H1 (cell line): ENCODE measurements at regions not wholly inside any gene's neighbourhood (a gene's known extent, or its start where the extent isn't known, plus 50 kb on each side); places are given as distances from the start of the nearest gene placed in this dataset.

Source experiments
- CTCF ChIA-PET: fragments of 300-600 bp; sonication (Branson Sonifier 250); formaldehyde crosslinking; loops from one replicate; lab custom pipeline; 2021; ENCODE audit not compliant: partially characterized antibody; lab: Charles Lee
- POLR2A ChIA-PET: fragments of 300-600 bp; sonication (Branson Sonifier 250); formaldehyde crosslinking; loops from one replicate; lab custom pipeline; 2021; ENCODE audit warnings: inconsistent platforms; ENCODE audit not compliant: partially characterized antibody; lab: Charles Lee
- DNase-seq, 2 experiments: peaks; one replicate each; pipeline versions ENCODE4 v3.0.0 to v3.0.0-alpha.2; 2010 to 2022; ENCODE audit warnings: low spot score in 2 of 2, low read depth in 1 of 2, mixed read lengths in 1 of 2
- FAIRE-seq: peaks from 2 replicates; lab custom pipeline; 2011; peaks lifted over from hg19 to GRCh38; lab: Jason Lieb, UNC
- H2AFZ ChIP-seq: 2 replicates; pipeline ENCODE4 v1.8.1; 2012; ENCODE audit warnings: low read length, inconsistent platforms
- H2AK5ac ChIP-seq: 2 replicates; pipeline ENCODE4 v1.6.1; 2013; ENCODE audit warnings: low read depth, low read length
- H2BK120ac ChIP-seq: replicated peaks from 2 replicates; pipeline ENCODE3; 2013; ENCODE audit warnings: low read depth, low read length, inconsistent platforms
- H2BK12ac ChIP-seq: 2 replicates; pipeline ENCODE4 v1.6.1; 2013; ENCODE audit warnings: low read depth, low read length
- H2BK15ac ChIP-seq: 2 replicates; pipeline ENCODE4 v1.6.1; 2013; ENCODE audit warnings: low read length
- H2BK20ac ChIP-seq: 2 replicates; pipeline ENCODE4 v1.6.1; 2013; ENCODE audit warnings: low read length
- H2BK5ac ChIP-seq: 2 replicates; pipeline ENCODE4 v1.6.1; 2013; ENCODE audit warnings: low read depth, low read length
- H3K14ac ChIP-seq: 2 replicates; pipeline ENCODE4 v1.6.1; 2013; ENCODE audit warnings: inconsistent platforms; ENCODE audit not compliant: insufficient read length
- H3K18ac ChIP-seq: 2 replicates; pipeline ENCODE4 v1.6.1; 2013; ENCODE audit warnings: low read length; ENCODE audit errors: extremely low read depth
- H3K23ac ChIP-seq: 2 replicates; pipeline ENCODE4 v1.6.1; 2013; ENCODE audit warnings: inconsistent platforms; ENCODE audit not compliant: insufficient read length
- H3K23me2 ChIP-seq: 2 replicates; pipeline ENCODE4 v1.6.1; 2013; ENCODE audit warnings: low read depth, low read length
- H3K27ac ChIP-seq: 2 replicates; pipeline ENCODE4 v1.6.1; 2011; ENCODE audit warnings: low read depth, low read length, inconsistent platforms
- H3K27me3 ChIP-seq, 4 experiments: replicated peaks in 1 of 4; 1 replicate in 1 of 4; 2 replicates in 3 of 4; pipeline versions ENCODE4 v1.6.1 to v1.8.1; 2011 to 2013; ENCODE audit warnings: low read length in 3 of 4, mild to moderate bottlenecking in 3 of 4, inconsistent platforms in 2 of 4, mixed read lengths in 2 of 4, moderate library complexity in 1 of 4; ENCODE audit not compliant: control insufficient read depth in 3 of 4, insufficient read depth in 3 of 4; ENCODE audit errors: extremely low read depth in 1 of 4
- H3K36me3 ChIP-seq, 4 experiments: 2 replicates each; pipeline versions ENCODE4 v1.6.1 to v1.8.1; 2011 to 2013; ENCODE audit warnings: mild to moderate bottlenecking in 4 of 4, low read length in 3 of 4, moderate library complexity in 2 of 4, control low read depth in 1 of 4, inconsistent platforms in 1 of 4; ENCODE audit not compliant: insufficient read depth in 4 of 4, control insufficient read depth in 2 of 4
- H3K4ac ChIP-seq: replicated peaks from 2 replicates; pipeline ENCODE3; 2013; ENCODE audit warnings: low read length, low read depth, mixed read lengths, inconsistent platforms; ENCODE audit not compliant: insufficient read length
- H3K4me1 ChIP-seq, 4 experiments: replicated peaks in 1 of 4; 1 replicate in 1 of 4; 2 replicates in 3 of 4; pipeline versions ENCODE4 v1.6.1 to v1.8.1; 2011 to 2013; ENCODE audit warnings: low read length in 3 of 4, inconsistent platforms in 2 of 4, mixed read lengths in 1 of 4; ENCODE audit not compliant: insufficient read depth in 4 of 4, control insufficient read depth in 3 of 4
- H3K4me2 ChIP-seq, 2 experiments: 2 replicates each; pipeline versions ENCODE4 v1.6.1 to v1.8.1; 2011 to 2013; ENCODE audit warnings: low read depth in 2 of 2, low read length in 2 of 2, control low read depth in 1 of 2, inconsistent platforms in 1 of 2, mild to moderate bottlenecking in 1 of 2; ENCODE audit not compliant: insufficient read depth in 1 of 2
- H3K4me3 ChIP-seq, 4 experiments: fragments of 200-600, 300-600 bp in 1 of 4; sonication (generic), shearing (Covaris generic), sonication (Bioruptor Twin) in 1 of 4; 2 replicates each; pipeline versions ENCODE4 v1.5.1 to v1.8.1; 2011 to 2016; ENCODE audit warnings: low read length in 4 of 4, low read depth in 3 of 4, control low read depth in 2 of 4, inconsistent platforms in 2 of 4, mild to moderate bottlenecking in 2 of 4, mixed read lengths in 1 of 4, moderate library complexity in 1 of 4; ENCODE audit not compliant: insufficient read depth in 2 of 4; ENCODE audit errors: extremely low read depth in 1 of 4
- H3K56ac ChIP-seq: replicated peaks from 2 replicates; pipeline ENCODE3; 2013; ENCODE audit warnings: low read depth, mild to moderate bottlenecking, mixed read lengths, low read length, inconsistent platforms; ENCODE audit not compliant: insufficient read length
- H3K79me1 ChIP-seq: 2 replicates; pipeline ENCODE4 v1.6.1; 2013; ENCODE audit warnings: low read depth, low read length, control low read depth
- H3K79me2 ChIP-seq, 2 experiments: 2 replicates each; pipeline versions ENCODE4 v1.6.1 to v1.8.1; 2012 to 2013; ENCODE audit warnings: low read length in 2 of 2, mild to moderate bottlenecking in 2 of 2, inconsistent platforms in 1 of 2; ENCODE audit not compliant: insufficient read depth in 2 of 2, control insufficient read depth in 1 of 2
- H3K9ac ChIP-seq, 4 experiments: replicated peaks in 1 of 4; 1 replicate in 1 of 4; 2 replicates in 3 of 4; pipeline versions ENCODE4 v1.6.1 to v1.8.1; 2011 to 2013; ENCODE audit warnings: low read depth in 3 of 4, low read length in 3 of 4, control low read depth in 2 of 4, mild to moderate bottlenecking in 2 of 4, moderate library complexity in 2 of 4, inconsistent platforms in 1 of 4; ENCODE audit errors: extremely low read depth in 1 of 4
- H3K9me3 ChIP-seq, 2 experiments: 2 replicates each; pipeline versions ENCODE4 v1.6.1 to v1.8.1; 2012 to 2013; ENCODE audit warnings: mild to moderate bottlenecking in 2 of 2, moderate library complexity in 2 of 2, control low read depth in 1 of 2, inconsistent platforms in 1 of 2, low read depth in 1 of 2, low read length in 1 of 2, mixed read lengths in 1 of 2; ENCODE audit not compliant: insufficient read depth in 2 of 2
- H4K20me1 ChIP-seq, 2 experiments: replicated peaks in 1 of 2; 2 replicates each; pipeline versions ENCODE3 to v1.8.1; 2011 to 2013; ENCODE audit warnings: inconsistent platforms in 2 of 2, low read length in 2 of 2, mild to moderate bottlenecking in 1 of 2; ENCODE audit not compliant: insufficient read depth in 2 of 2, control insufficient read depth in 1 of 2
- H4K5ac ChIP-seq: 2 replicates; pipeline ENCODE4 v1.6.1; 2013; ENCODE audit warnings: low read length, low read depth, mixed read lengths, inconsistent platforms; ENCODE audit not compliant: insufficient read length
- H4K8ac ChIP-seq: 2 replicates; pipeline ENCODE4 v1.8.0; 2013; ENCODE audit warnings: mild to moderate bottlenecking, moderate library complexity, low read length, inconsistent platforms; ENCODE audit not compliant: insufficient read depth; ENCODE audit errors: extremely low read depth
- H4K91ac ChIP-seq: replicated peaks from 2 replicates; pipeline ENCODE3; 2013; ENCODE audit warnings: low read length, mixed read lengths, inconsistent platforms; ENCODE audit not compliant: insufficient read length
- EGR1 ChIP-seq: IDR thresholded peaks from 2 replicates; pipeline ENCODE4 v1.6.1; 2011; ENCODE audit warnings: low read depth, low read length, borderline replicate concordance
- HDAC6 ChIP-seq: IDR thresholded peaks from one replicate; pipeline ENCODE4 v1.7.1; 2012; ENCODE audit warnings: low read depth, mild to moderate bottlenecking, inconsistent platforms, low read length, moderate library complexity
- JUN ChIP-seq: IDR thresholded peaks from 2 replicates; pipeline ENCODE4 v1.6.1; 2011; ENCODE audit warnings: low read depth, mild to moderate bottlenecking, improper control_type of control experiment, low read length
- POLR2A ChIP-seq, 2 experiments: IDR thresholded peaks; 1 replicate in 1 of 2; 2 replicates in 1 of 2; pipeline ENCODE4 v1.6.1; 2011; ENCODE audit warnings: low read depth in 2 of 2, low read length in 2 of 2, mild to moderate bottlenecking in 2 of 2; ENCODE audit errors: control extremely low read depth in 1 of 2
- POLR2AphosphoS5 ChIP-seq: IDR thresholded peaks from 2 replicates; pipeline ENCODE4 v1.6.1; 2011; ENCODE audit warnings: low read depth, low read length
- POU5F1 ChIP-seq: IDR thresholded peaks from 2 replicates; pipeline ENCODE4 v1.6.1; 2011; ENCODE audit warnings: low read depth, mild to moderate bottlenecking, low read length, moderate library complexity
- RNF2 ChIP-seq: fragments of 200-900, 300-1000 bp; sonication (generic); IDR thresholded peaks from 2 replicates; pipeline ENCODE4 v1.7.1; 2016; ENCODE audit warnings: borderline replicate concordance, low read depth, mild to moderate bottlenecking, antibody characterized with exemption, low read length; ENCODE audit not compliant: poor library complexity, severe bottlenecking; ENCODE audit errors: missing control alignments
- SAP30 ChIP-seq: fragments of 300-600 bp; sonication (generic); IDR thresholded peaks from 2 replicates; pipeline ENCODE4 v1.7.1; 2012; ENCODE audit warnings: low read length, moderate library complexity, mild to moderate bottlenecking, inconsistent platforms; ENCODE audit not compliant: insufficient read depth, insufficient replicate concordance
- SIN3A ChIP-seq, 2 experiments: IDR thresholded peaks in 1 of 2; conservative IDR thresholded peaks in 1 of 2; 2 replicates each; pipeline ENCODE4 v1.6.1; 2011 to 2012; ENCODE audit warnings: low read length in 2 of 2, improper control_type of control experiment in 1 of 2, low read depth in 1 of 2, mild to moderate bottlenecking in 1 of 2
- SP4 ChIP-seq: IDR thresholded peaks from 2 replicates; pipeline ENCODE4 v1.6.1; 2012; ENCODE audit warnings: low read length, inconsistent platforms
- TBP ChIP-seq: IDR thresholded peaks from 2 replicates; pipeline ENCODE4 v1.6.1; 2011; ENCODE audit warnings: low read depth, low read length, improper control_type of control experiment
- USF2 ChIP-seq: IDR thresholded peaks from 2 replicates; pipeline ENCODE4 v1.6.1; 2011; ENCODE audit warnings: low read length, improper control_type of control experiment
- YY1 ChIP-seq: IDR thresholded peaks from 2 replicates; pipeline ENCODE4 v1.6.1; 2011; ENCODE audit warnings: low read depth, mild to moderate bottlenecking, low read length
- WGBS, 2 experiments: shearing (Covaris generic) in 1 of 2; methylation state at CpG; one replicate each; pipeline versions ENCODE4 v1.1.6 to v1.1.7; 2013 to 2015; ENCODE audit warnings: low lambda C conversion rate in 2 of 2, mixed read lengths in 2 of 2, inconsistent platforms in 1 of 2, low coverage in 1 of 2, missing lambda C conversion rate in 1 of 2; ENCODE audit not compliant: insufficient replicate concordance in 2 of 2, insufficient coverage in 1 of 2, insufficient read length in 1 of 2; ENCODE audit errors: extremely low coverage in 1 of 2, missing lambda C conversion rate in 1 of 2; 5-methylcytosine and 5-hydroxymethylcytosine counted together

GRCh38 chr2:149739171-149739882 is 151.8 kb upstream of the MMADHC start:
- no peak overlapping the region for H3K14ac ChIP-seq
- H2BK120ac ChIP-seq: no peak overlapping the region
- no peak overlapping the region for H4K8ac ChIP-seq
- H2AK5ac ChIP-seq: no peak overlapping the region
- H3K4me2 ChIP-seq: no peak overlapping the region
- no peak overlapping the region for H4K91ac ChIP-seq
- no peaks in the 10 kb centered on the region for H3K36me3 ChIP-seq
- FAIRE-seq (no peak), DNase-seq (no peak)
- ChIA-PET POLR2A (no interaction called here), CTCF (interaction anchor here (0.7 to 1.2 kb wide), 2 partner anchors 60 to 143 kb away, joined by 3 read pairs; no protein-coding TSS in a partner anchor)
- peaks cover 0 to 8% (median 0%) of the 10 kb centered on the region in 4 experiments; a peak in 1 of 7 replicates for H3K4me1 ChIP-seq
- no peak overlapping the region for H3K9ac ChIP-seq
- H3K27me3 ChIP-seq: no peaks in the 10 kb centered on the region
- no peak overlapping the region for H3K4ac ChIP-seq
- H2BK15ac ChIP-seq: no peak overlapping the region
- H2BK5ac ChIP-seq: no peak overlapping the region
- H3K4me3 ChIP-seq: no peak overlapping the region
- no peaks in the 10 kb centered on the region for H3K23me2 ChIP-seq
- H4K5ac ChIP-seq: no peak overlapping the region
- H2BK12ac ChIP-seq: no peak overlapping the region
- H3K9me3 ChIP-seq: peaks cover 3 to 6% of the 10 kb centered on the region in 2 experiments; a peak in 1 of 4 replicates
- H3K79me2 ChIP-seq: no peaks in the 10 kb centered on the region
- no peak overlapping the region for H3K27ac ChIP-seq
- H3K79me1 ChIP-seq: no peaks in the 10 kb centered on the region
- H2AFZ ChIP-seq: no peak overlapping the region
- H3K18ac ChIP-seq: no peak overlapping the region
- no peaks in the 10 kb centered on the region for H4K20me1 ChIP-seq
- no peak overlapping the region for H3K23ac ChIP-seq
- no peak for TF ChIP-seq SP4
- TF ChIP-seq POU5F1: no peak
- no peak for TF ChIP-seq EGR1
- TF ChIP-seq POLR2AphosphoS5: no peak
- no peak for TF ChIP-seq JUN
- no peak for TF ChIP-seq POLR2A (IDR thresholded peaks at IDR 0.05; ENCODE audit: control extremely low read depth in 1 of 2, low read depth in 2 of 2, low read length in 2 of 2)
- TF ChIP-seq TBP: no peak
- TF ChIP-seq USF2: no peak
- no peak for TF ChIP-seq SAP30
- TF ChIP-seq YY1: no peak
- TF ChIP-seq RNF2: no peak
- TF ChIP-seq HDAC6: no peak
- no peak for TF ChIP-seq SIN3A (conservative IDR thresholded peaks at IDR 0.05 in 1 of 2, IDR thresholded peaks at IDR 0.05 in 1 of 2; ENCODE audit: low read depth in 1 of 2, low read length in 2 of 2)
- TF ChIP-seq, all 59 proteins: peak for 0
- WGBS, 2 experiments: 99% methylated on average over 6 of the region's 6 CpGs; no CpG with 5 or more reads in 1 of the 2 experiments
- no peak overlapping the region for H3K56ac ChIP-seq
- H2BK20ac ChIP-seq: no peak overlapping the region
